NCI-H146 (cell line): ENCODE measurements at regions not wholly inside any gene's neighbourhood (a gene's known extent, or its start where the extent isn't known, plus 50 kb on each side); places are given as distances from the start of the nearest gene placed in this dataset.
A peak's percentile ranks its signal among the peaks of the same experiment; 100 is the strongest.

Experiments used
- DNase-seq: peaks from one replicate; lab custom pipeline; 2025; lab: John Stamatoyannopoulos, UW

GRCh38 chr2:177124371-177124770, 88.2 kb upstream of the HNRNPA3 start:
- no peak for DNase-seq

DNA sequence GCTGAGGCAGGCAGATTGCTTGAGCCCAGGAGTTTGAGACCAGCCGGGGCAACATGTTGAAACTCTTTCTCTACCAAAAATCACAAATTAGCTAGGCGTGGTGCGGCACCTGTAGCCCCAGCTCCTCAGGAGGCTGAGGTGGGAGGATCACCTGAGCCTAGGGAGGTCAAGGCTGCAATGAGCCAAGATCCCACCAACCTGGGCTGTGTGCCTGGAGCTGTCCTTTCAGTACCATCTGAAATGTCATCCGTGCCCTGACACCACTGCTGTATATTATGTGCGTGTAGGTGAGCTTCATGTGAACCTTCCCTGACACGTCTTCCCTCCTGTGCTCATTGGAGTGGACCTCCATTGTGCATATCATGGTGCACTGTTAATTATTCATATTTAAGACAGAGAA, 84.8 kb upstream of the HNRNPA3 start:
- no peak for DNase-seq

DNA sequence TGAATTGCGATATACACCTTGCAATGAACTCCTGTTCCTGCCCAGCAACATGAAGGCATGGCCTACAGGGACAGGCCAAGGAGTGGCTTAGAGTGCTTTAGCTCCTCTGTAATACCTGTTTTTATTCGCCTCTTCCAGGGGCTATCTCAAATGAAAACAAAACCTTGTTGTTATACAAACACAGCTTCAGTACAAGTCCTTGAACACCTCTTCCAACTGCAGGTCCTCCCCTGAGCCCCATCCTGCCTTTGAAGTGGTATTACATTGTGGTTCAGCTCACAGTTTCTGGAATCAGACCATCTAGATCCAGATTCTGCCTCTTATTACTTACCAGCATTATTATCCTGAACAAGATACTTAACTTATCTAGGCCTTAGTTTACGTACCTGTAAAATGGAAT, 83.0 kb upstream of the HNRNPA3 start:
- DNase-seq, result no peak

DNA sequence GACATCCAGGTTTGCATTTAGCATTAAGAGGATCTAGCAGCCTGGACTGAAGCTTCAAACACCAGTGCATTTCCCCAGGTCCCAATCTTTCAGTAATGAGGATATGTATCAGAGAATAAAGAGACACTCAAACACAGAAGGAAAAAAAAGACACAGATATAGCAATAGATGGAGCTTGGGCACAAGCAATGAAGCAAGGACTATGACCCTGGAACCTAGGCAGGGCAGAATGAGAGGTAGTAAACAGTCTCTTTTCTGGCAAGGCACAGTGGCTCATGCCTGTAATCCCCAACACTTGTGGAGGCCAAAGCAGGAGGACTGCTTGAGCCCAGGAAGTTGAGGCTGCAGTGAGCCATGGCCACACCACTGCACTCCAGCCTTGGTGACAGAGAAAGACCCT, 80.7 kb upstream of the HNRNPA3 start:
- no peak for DNase-seq

- no peak for DNase-seq
Measured at GRCh38 chr2:177138823-177139222, 73.8 kb upstream of the HNRNPA3 start.

- no peak for DNase-seq
Measured at GRCh38 chr2:177141866-177142265, 70.7 kb upstream of the HNRNPA3 start.

GRCh38 chr2:177143444-177143843, 69.2 kb upstream of the HNRNPA3 start:
- no peak for DNase-seq

DNA sequence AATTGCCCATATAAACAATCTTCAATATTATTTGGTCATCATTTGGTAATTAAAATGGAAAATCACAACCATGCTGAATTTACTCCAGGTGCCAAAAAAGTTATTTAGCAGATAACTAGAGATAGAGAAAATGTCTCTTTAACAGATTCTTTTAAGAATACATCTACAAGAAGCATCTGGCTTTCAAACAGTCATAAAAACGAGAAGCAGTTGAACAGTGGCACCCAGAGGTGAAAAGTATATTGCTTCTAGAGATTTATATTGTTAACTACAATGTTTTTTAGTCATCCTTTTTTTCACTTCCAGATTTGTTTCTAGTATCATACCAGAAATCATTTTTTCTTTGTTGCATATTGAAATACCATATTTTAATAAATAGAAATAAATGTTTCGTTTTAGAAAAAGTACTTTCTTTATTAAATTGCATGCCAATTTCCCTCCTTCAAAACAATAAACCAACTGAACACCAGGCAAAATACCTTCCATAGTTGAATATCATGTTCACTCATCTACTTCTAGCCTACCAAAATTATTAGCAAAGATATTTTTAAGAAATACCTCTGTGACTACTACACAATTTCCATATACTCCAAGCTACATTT, 65.4 kb upstream of the HNRNPA3 start:
- peak; percentile 64 for DNase-seq

GRCh38 chr2:177147834-177148445, 64.7 kb upstream of the HNRNPA3 start:
- peak; percentile 51 for DNase-seq

DNA sequence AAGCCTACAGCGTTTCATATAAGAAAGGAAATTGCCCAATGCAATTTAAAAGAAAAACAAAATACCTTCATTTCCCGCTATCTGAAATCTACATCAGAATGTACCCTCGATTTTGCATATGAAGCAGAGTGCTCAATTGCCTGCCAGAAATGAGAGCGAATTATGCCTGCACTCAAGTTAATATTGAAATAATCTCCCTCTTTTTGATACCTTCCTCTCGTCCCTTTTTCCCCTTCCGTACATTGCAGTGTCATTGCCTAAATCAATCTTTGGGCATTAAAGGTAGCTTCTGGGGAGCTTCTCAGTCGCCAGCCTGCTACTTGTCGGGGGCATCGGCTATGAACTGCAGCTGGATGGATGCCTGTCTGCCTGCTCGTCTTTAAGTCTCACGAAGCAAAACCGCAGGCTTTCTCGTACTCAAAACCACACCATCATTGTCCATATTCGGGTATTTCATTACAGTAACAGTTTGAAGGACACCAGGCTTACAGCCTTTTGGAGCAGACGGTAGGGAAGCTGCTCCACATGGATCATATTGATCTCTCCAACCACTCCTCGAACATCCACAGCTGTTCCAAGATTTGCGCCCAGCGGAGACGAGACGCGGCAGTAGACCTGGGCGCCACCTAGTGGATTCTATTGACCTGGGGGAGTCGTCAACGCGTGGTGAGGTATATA, 64.0 kb upstream of the HNRNPA3 start:
- peak; percentile 86 for DNase-seq

DNA sequence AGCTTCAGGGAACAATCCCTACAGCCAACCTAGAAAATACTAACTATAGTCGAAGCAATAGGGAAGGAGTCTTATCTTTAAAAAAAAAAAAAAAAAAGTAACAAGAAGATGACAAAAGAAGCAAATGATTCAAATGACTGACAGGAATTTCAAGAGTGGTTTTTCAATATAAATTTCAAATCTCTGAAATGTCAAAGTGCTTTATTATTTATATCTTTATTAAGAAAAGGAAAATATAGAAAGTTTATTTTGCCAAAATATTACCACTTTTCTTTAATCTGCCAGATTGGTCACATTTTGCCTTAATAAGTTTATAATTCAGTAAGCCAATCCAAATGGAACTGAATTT, 63.5 kb upstream of the HNRNPA3 start:
- DNase-seq, result no peak

DNA sequence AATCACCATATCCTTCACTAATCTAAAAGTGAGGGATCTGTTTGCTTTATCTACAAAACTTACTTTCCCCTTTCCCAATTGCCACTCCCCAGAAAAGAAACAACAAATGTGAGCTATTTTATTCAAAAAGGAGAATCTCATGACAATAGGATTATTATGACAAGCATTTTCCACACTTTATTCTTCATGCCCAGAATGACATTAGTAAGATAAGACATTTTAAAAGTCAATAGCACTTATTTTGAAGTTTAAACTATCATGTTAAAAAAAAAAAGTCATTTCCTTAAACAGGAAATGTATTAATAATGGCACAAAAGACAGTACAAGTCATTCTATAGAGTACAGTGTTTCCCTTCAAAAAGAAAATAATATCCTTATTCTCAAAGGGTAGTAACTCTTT, 58.8 kb upstream of the HNRNPA3 start:
- DNase-seq, result no peak

DNA sequence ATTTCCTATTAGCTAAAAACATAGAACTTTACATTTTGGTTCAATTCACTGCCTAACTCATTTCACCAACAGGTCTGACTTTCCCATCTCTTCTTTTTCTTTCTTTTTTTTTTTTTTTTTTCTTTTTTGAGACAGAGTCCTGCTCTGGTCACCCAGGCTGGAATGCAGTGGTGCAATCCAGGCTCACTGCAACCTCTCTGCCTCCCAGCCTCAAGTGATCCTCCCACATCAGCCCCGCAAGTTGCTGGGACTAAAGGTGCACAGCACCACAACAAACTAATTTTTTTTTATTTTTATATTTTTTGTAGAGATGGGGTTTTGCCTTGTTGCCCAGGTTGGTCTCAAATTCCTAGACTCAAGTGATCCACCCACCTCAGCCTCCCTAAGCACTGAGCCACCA, 57.8 kb upstream of the HNRNPA3 start:
- DNase-seq, result no peak

GRCh38 chr2:177155631-177156030, 57.0 kb upstream of the HNRNPA3 start:
- no peak for DNase-seq

DNA sequence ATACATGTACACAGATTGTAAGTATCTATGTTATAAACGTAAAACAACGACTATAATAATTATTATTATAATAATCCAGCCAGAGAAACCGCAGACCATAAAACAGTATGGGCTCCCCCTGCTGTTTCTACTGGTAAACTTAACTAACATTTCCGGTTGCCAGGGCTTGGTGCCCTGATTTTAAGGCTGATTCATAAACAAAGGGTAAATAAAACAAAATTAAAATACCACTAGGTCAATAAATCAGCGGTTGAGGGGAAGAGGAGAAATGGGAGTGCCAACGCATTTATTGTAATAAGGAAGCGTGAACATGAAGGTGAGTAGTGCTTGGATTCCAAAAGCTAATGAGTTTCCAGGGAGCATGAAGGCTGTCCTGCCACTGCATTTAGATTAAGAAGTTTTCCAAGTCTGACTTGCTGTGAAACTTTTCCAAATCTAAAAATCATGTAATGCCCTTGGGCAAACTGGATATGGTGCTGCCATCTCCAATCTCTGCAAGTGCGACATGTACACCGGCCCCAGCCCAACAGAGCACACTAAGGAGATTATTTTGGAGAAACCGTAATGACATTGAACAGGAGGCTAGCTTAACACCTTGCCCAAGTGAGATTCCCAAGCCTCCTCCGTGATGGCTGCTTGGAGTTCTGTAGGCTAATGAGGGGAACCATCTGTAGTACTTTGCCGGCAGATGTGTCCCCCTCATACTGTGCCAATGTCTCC, 50.7 kb upstream of the HNRNPA3 start:
- DNase-seq, result peak; percentile 10
